GM12873 (cell line): ENCODE measurements at regions not wholly inside any gene's neighbourhood (a gene's known extent, or its start where the extent isn't known, plus 50 kb on each side); places are given as distances from the start of the nearest gene placed in this dataset.

Experiments used
- CTCF ChIP-seq: IDR thresholded peaks from 2 replicates; pipeline ENCODE4 v1.5.1; 2012; ENCODE audit warnings: low read depth, mild to moderate bottlenecking, moderate library complexity, low read length, control low read depth; ENCODE audit not compliant: insufficient read depth; ENCODE audit errors: missing control alignments

- TF ChIP-seq CTCF = no peak
Observed at GRCh38 chr12:84596266-84596665, 316.3 kb downstream of the SLC6A15 start.

DNA sequence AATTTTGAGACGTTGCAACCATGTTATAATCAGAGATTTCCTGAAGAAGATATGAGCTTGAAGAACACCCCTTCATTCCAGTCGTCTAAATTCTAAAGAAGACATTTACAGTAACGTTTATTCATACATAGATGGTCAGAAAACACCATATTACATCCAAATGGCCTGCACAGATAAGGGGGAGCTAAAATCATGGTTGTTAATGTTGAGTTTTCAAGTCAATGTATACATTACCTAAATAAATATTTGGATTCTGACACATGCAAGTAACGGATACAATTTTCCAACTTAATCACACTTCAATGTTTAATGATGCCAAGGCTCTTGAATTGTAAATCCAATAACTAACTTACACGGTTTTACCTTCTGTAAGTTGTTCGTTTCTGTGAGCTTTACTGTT lies 318.4 kb downstream of the SLC6A15 start:
- no peak for TF ChIP-seq CTCF

DNA sequence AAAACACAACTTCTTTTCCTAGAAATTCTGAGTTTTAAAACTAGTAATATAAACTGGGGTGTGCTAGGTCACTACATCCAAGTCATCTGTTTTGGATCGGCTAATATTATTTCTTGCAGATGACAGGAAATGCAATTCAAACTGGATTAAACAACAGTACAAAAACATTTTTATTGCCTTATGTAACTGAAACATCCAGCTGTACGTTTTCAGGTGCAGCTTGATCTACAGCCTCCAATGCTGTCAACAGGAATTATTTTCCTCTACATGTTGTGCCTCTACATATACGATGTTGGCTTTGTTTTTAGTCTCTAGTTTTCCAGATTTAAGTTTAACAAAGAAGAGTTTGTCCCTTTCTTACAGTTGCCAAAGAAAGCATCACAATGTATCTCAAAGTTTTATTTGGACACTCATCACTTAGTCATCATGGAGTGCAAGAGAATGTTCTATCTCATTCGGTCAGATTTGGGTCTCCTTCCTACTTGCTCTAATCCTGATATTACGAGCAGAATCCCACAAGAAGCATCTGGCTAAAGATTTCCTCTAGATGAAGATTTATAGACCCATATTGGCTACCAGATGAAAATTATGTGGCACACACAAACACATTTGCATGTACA lies 326.7 kb downstream of the SLC6A15 start:
- TF ChIP-seq CTCF = no peak

GRCh38 chr12:84572196-84572595 lies 340.4 kb downstream of the SLC6A15 start:
- no peak for TF ChIP-seq CTCF

DNA sequence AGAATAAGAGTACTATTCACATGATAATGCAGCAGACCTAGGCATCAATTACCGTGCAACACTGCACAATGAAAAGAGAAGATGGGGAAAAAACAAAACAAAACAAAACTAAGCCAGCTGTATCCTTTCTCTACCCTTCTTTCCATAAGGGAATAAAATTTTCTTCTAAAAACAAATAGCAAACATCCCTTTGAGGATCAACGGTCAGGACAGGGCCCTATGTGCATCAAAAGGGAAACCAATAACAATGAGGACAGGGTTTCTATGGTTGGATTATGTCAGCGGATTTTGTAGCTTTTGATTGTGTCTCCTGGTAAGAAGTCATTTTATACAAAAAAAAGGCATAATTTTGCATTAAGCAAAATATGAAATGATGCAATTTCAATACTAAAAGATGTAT lies 350.3 kb downstream of the SLC6A15 start:
- no peak for TF ChIP-seq CTCF

DNA sequence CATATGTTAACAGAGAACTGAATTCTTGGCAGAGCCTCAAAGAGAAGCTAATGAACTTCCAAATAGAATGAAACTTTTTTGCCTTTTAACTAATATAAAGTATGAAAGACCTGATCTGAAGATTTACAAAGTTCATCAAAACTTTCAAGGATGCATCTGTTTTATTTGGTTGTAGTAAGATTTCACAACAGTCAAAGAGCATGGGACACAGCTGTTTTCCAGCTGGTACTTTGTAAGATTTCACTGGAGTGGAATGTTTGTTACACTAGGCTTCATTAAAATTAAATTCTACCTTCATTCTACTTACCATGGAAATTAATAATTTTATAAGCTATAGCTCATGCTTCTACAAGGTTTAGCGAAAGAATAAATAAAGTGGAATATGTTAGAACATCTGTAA lies 351.2 kb downstream of the SLC6A15 start:
- no peak for TF ChIP-seq CTCF

DNA sequence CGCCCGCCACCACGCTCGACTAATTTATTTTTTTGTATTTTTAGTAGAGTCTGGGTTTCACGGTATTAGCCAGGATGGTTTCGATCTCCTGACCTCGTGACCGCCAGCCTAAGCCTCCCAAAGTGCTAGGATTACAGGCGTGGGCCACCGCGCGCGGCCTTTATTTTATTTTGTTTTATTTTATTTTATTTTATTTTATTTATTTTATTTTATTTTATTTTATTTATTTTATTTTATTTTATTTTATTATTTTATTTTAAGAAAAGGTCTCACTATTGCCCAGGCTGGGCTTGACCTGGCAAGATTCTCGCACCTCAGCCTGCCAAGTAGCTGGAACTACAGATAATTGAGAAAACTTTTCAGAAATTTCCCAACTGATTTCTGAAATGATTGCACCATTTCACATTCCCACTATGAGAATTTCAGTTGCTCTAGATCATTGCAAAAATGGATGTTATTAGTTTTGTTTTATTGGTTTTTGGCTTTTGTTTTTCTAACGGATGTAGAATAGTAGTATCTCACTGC lies 358.3 kb downstream of the SLC6A15 start:
- no peak for TF ChIP-seq CTCF
